ENCODE measurements at regions not wholly inside any gene's neighbourhood (a gene's known extent, or its start where the extent isn't known, plus 50 kb on each side); places are given as distances from the start of the nearest gene placed in this dataset.

DNA sequence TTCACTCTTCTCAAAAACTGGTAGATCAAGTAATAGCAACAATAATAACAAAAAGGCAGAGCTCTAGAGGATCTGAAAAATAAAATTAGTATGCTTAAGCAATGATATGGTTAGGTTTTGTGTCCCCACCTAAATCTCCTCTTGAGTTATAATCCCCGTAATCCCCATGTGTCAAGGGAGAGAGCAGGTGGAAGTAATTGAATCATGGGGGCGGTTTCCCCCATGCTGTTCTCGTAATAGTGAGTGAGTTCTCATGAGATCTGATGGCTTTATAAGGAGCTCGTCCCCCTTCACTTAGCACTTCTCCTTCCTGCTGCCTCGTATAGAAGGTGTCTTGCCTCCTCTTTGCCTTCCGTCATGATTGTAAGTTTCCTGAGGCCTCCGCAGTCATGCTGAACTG is 60.2 kb upstream of the ABHD2 start:
- H3K36me3 ChIP-seq (ENCODE audit: control insufficient read depth in 1 of 2, insufficient read depth in 2 of 2, low read length in 2 of 2), result no peaks in the 10 kb centered on the region
- no peak overlapping the region for H3K9ac ChIP-seq (ENCODE audit: low read length)
- H3K4me2 ChIP-seq (ENCODE audit: low read length), result no peak overlapping the region
- ChIA-PET POLR2A (no interaction called here), CTCF (no interaction called here), RAD21 (ENCODE audit: low non-redundant PET in 1 of 2, low total read pairs in 2 of 2, uncharacterized antibody in 2 of 2, unreplicated experiment in 2 of 2) (no interaction called here)
- no peak for ATAC-seq
- no peak for TF ChIP-seq RAD21 (IDR thresholded peaks at IDR 0.05; ENCODE audit: low read depth)
- no peak for TF ChIP-seq POLR2AphosphoS5 (IDR thresholded peaks at IDR 0.05; ENCODE audit: low read depth, low read length)
- TF ChIP-seq JUND (IDR thresholded peaks at IDR 0.05), result no peak
- no peak for TF ChIP-seq TCF7L2 (IDR thresholded peaks at IDR 0.05; ENCODE audit: borderline replicate concordance, extremely low read depth, insufficient read depth, insufficient read length)
- no peak for TF ChIP-seq POLR2A (IDR thresholded peaks at IDR 0.05; ENCODE audit: borderline replicate concordance, extremely low read depth, insufficient read depth, insufficient read length)
- TF ChIP-seq YY1 (IDR thresholded peaks at IDR 0.05; ENCODE audit: extremely low read depth, insufficient replicate concordance, low read depth, low read length), result no peak
- TF ChIP-seq SIN3A (IDR thresholded peaks at IDR 0.05; ENCODE audit: low read depth), result no peak
- TF ChIP-seq, protein P1, sequence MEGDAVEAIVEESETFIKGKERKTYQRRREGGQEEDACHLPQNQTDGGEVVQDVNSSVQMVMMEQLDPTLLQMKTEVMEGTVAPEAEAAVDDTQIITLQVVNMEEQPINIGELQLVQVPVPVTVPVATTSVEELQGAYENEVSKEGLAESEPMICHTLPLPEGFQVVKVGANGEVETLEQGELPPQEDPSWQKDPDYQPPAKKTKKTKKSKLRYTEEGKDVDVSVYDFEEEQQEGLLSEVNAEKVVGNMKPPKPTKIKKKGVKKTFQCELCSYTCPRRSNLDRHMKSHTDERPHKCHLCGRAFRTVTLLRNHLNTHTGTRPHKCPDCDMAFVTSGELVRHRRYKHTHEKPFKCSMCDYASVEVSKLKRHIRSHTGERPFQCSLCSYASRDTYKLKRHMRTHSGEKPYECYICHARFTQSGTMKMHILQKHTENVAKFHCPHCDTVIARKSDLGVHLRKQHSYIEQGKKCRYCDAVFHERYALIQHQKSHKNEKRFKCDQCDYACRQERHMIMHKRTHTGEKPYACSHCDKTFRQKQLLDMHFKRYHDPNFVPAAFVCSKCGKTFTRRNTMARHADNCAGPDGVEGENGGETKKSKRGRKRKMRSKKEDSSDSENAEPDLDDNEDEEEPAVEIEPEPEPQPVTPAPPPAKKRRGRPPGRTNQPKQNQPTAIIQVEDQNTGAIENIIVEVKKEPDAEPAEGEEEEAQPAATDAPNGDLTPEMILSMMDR (IDR thresholded peaks at IDR 0.05 in 2 of 3, conservative IDR thresholded peaks at IDR 0.05 in 1 of 3; ENCODE audit: borderline replicate concordance in 1 of 3, insufficient read depth in 1 of 3, low read depth in 2 of 3, low read length in 2 of 3), result no peak
- TF ChIP-seq ZBTB33 (IDR thresholded peaks at IDR 0.05; ENCODE audit: extremely low read depth, insufficient replicate concordance, low read length), result no peak
- no peak for TF ChIP-seq SRF (IDR thresholded peaks at IDR 0.05; ENCODE audit: low read depth)
- no peak for TF ChIP-seq ATF3 (IDR thresholded peaks at IDR 0.05)
- H3K79me2 ChIP-seq (ENCODE audit: insufficient read depth, low read length), result no peaks in the 10 kb centered on the region
- no peak for DNase-seq (ENCODE audit: low read depth, low spot score)
- H3K4me3 ChIP-seq (replicated peaks in 1 of 2; ENCODE audit: low read depth in 1 of 2, low read length in 2 of 2), result no peak overlapping the region
- no TSS peak for BruUV-seq (replicated peaks)
- no peaks in the 10 kb centered on the region for H3K27me3 ChIP-seq (ENCODE audit: insufficient read depth, low read length)
- intact Hi-C loops (cut with micrococcal nuclease), result no loop called here
- no peaks in the 10 kb centered on the region for H4K20me1 ChIP-seq (ENCODE audit: insufficient read depth)
- H3K9me2 ChIP-seq (ENCODE audit: insufficient read depth), result no peaks in the 10 kb centered on the region
- H3K27ac ChIP-seq (ENCODE audit: low read depth, low read length), result no peak overlapping the region
- no peaks in the 10 kb centered on the region for H3K9me3 ChIP-seq (ENCODE audit: control insufficient read depth in 1 of 2, insufficient read depth in 1 of 2, low read depth in 1 of 2, low read length in 2 of 2)
- H3K4me1 ChIP-seq (ENCODE audit: control insufficient read depth in 1 of 2, insufficient read depth in 2 of 2, low read length in 2 of 2), result no peaks in the 10 kb centered on the region
- no peak overlapping the region for H2AFZ ChIP-seq (ENCODE audit: low read depth, low read length, poor library complexity, severe bottlenecking)
